NCI-H2171 treated with DMSO at 0.1 percent for 48 hours (cell line): ENCODE measurements at regions not wholly inside any gene's neighbourhood (a gene's known extent, or its start where the extent isn't known, plus 50 kb on each side); places are given as distances from the start of the nearest gene placed in this dataset.

ENCODE experiments used
- DNase-seq: peaks from one replicate; lab custom pipeline; 2025; lab: John Stamatoyannopoulos, UW

DNA sequence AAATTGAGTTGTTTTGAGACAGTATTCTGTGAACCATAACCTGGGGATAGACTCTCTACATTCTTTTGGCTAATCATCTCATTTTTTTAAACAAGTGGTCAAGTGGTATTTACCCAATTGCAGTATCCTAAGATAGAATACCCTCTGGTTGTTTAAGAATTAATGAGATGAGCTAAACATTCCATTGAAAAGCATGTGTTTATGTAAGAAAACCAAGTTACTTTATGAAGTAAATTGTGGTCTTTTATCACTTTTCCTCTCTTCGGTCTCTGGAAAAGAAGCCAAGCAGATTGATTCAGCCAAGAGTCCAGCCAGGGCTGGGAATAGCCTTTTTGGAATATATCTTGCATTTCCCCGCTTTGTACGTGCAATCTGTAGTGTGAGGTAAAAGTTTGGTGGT, 185.7 kb upstream of the TOPAZ1 start:
- no peak for DNase-seq

DNA sequence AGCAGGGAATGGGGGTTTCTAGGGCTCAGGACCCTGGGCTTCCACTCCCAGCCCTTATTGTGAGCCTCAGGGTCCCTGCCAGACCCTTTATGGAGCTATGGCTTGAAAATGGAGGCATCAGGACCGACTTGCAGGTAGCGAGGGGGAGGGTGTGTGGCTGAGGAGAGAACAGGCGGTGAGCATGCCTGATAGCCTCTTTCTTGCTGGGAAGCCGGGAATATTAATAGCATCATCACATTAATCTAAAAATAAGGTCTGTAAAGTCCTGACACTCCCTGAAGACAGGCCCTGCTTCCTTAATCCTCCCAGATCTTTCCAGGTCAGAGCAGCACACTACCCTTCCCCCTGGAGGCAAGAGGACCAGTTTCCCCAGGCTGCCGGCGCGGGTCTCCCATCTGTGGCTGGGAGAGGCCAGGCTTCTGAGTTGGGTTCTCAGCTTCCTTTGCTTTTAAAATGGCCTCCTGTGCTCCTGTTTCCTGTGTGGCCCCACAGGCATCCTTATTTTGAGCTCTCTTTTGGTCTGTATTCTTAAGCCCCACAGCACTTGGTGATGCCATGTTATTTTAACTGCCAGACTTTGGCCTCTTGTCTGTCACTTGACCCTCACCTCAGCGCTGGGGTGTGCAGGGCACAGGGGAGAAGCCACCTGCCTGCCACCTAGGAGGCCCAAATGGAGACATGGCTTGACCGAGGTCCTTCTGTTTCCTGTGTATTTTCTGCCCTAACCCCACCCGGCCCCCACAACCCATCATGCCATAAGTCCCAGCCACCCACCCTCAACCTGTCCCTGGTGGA, 185.0 kb upstream of the TOPAZ1 start:
- DNase-seq = no peak

DNA sequence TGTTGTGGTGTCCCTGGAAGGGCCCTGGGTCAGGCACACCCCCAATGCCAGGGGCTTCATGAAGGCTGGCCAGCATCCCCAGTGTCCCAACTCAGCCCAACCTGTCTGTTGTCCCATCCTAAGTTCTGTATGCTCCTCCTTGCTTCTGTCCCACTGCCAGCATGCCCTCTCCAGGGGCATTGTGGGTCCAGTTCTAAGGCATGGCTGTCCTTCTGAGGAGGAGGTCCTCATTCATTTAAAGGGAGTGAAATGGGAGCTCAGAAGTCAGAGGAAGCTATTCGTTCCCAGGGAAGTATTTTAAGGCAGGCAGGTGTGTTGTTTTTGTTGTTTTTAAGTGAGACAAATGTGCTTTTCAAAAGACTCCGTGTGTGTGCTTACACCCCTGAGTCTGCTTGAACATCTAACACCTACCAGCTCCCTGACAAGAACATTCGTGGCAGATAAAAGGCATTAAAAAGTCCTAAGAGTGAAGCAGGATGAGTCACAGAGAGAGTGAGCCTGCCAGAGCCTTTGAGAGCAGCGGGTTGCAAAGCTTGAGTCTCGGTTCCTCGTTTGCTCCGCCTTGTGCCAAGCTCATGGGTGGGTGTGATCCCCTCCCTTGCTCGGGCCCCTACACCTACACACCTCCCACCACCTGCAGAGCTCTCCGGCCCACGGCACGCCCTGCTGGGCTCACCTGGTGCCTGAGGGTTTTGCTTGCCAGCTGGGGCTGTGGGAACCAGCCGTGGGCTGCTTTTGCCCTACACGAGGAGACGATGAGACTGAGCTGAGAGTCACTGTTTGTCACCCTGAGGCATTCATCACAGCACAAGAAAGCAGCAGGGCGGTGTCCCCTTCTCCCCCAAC, 183.4 kb upstream of the TOPAZ1 start:
- DNase-seq = no peak

DNA sequence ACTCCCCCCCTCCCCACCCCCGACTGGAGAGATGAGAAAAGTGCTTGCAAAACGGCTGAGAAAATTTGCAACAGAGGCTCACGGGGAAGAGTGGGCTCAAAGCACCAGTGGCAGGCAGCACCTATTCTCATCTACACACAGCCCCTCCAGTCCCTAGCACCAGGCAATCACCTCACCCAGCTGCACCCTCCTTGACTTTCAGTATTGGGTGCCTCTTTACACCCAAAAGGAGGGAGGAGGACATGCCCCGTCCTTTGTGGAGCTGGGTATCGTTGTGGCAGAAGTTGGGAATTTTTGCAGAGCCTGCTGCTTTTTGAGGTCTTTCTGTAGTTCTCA, 182.8 kb upstream of the TOPAZ1 start:
- DNase-seq = no peak

DNA sequence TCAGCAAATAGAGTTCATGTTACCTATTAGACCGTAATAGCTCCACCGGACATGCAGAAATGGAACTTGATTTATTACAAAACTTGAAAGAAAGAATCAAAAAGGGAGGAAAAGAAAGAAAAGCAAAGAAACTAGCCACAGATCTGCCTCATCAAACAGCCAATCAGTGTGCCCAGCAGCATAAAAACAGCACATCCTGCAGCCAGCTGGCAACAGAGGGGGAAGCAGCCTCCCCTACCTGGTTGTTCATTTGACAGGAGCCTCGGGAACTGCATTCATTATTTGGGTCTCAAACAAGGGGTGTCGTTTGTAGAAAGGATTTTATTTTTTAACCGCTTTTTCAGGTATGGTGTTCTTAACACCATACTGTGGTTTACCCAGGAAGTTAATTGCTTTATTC, 181.5 kb upstream of the TOPAZ1 start:
- no peak for DNase-seq

DNA sequence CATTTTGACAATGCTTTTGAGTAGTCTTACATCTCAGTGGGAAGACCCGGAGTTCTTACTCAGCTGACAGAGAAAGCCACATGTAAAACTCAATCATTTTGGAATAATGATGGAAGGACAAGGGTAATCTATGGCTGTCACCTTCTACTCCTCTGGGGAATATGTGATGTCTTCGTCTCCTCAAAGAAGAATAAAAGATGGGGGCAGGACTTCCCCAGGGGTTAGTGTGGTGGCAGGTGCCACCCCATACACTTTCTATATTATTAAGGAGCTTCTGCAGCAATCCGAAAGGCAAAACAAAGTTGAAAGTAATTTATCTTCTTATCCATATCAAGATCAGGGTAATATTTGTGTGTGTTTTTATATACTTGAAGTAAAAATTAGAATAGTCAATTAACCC, 180.4 kb upstream of the TOPAZ1 start:
- no peak for DNase-seq

DNA sequence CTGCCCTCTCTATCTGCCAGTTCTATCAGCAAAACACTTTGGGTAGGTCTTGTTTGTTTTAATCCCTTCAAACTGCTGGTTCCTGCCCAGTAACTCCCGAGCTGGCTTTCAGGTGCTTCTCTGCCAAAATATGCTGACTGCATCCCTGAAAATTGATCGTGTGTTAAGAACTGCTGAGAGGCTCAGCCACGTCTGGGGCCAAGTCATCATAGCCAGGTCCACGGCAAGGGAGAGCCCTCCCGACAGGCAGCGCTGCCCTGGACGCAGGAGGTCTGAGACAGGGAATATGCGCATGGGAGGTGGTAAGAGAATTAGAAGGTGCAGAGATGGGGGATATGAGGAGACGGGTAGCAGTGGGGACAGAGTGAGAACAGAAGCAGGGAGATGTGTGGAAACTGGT, 179.7 kb upstream of the TOPAZ1 start:
- no peak for DNase-seq

DNA sequence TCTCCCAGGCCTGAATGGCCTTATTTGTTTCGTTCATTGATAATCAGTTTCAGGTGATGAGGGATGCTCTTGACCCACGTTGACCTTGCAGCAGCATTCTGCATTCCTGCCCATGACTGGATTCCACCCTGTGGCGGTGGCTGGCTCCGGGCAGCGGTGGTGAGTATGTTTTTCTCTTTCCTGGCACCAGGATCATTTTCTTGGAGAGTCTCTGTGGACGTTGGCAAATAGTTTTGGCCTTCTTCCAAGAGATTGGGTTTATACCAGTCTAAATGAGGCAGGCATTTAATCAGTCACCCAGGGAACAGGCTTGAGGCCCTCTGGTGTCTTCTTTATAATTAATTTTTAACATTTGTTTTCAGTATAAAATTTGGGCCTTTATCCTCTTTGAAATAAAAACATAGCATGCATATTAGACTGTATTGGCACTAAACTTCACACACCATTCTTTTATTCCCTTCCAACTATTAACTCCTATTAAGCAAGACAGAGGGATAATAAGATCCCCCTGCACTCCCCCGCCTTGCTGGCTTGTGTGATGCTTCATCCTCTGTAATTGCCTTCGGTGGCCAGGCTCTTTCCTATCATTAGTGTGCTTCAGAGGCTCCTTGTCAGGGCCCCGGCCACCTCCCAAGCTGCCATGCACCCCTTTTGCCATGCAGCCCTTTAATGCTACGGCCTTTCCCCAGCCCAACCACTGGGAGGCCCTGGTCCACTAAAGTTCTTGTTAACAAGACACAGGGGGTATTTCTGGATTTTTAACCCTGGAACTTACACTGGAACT, 176.2 kb upstream of the TOPAZ1 start:
- peak; percentile 0 for DNase-seq

DNA sequence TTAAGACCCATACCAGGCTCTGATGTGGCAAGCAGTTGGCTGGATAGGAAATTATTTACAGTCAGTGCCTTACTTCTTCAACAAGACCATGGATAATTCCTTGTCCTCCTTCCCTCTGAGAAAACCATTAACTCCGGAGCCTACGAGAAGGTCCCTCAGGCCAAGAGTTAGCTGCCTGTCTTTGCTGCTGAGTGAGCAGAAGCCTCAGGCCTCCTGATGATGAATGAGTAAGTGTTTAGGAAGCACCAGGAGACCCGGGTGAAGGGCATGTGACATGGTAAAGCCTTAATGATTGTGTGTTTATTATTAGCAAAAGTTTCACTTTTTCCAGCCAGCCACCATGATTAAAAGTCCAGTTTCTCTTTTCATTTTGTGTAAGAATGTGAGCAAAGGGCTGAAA, 174.9 kb upstream of the TOPAZ1 start:
- no peak for DNase-seq

DNA sequence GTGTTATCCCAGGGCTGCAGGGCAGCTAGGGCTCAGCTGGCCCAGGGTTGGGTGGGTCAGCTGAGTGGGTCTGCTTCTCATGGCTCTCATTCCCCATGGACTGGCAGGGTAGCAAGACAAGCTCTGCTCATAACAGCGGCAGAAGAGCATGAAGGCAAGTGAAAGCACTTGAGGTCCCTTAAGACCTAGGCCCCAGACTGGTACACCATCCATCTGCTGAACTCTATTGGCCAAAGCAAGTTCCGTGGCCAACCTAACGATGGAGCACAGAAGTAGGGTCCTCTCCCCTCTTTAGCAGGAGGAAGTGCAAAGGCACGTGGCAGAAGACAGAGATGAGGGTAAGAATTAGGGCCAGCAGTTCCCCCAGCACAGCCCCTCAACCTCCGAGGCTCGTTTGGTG, 174.3 kb upstream of the TOPAZ1 start:
- DNase-seq = no peak

DNA sequence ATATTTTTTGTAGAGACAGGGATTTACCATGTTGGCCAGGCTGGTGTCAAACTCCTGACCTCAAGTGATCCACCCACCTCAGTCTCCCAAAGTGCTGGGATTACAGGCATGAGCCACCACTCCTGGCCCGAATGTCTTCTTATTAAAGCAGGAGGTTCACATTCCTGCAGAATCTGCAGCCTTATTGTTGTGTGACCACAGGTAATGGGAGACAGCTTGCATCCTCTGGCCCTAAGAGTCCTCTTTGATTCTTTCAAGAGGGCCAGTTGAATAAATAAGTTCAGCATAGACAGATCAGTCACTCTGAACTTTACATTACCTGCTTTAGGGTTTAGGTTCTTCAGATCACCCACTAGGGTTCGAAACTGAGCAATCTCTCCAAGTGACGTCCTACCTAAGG, 172.9 kb upstream of the TOPAZ1 start:
- no peak for DNase-seq

DNA sequence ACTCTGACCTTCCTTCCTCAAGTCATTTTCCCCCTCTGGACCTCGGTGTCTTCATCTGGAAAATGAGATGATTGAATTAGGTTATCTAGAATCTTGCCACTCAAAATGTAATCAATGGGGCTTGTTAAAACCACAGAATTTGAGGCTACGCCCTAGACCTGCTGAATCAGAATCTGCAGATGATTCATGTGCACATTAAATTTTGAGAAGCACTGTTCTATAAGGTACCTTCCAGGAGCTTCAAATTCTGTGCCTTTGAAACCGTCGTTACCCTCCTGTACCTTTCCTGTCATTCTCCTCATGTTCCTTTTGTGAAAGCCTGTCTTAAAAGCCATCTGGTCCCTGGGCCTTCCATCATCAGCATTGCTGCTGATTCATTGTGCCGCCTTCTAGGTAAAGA, 172.4 kb upstream of the TOPAZ1 start:
- no peak for DNase-seq

DNA sequence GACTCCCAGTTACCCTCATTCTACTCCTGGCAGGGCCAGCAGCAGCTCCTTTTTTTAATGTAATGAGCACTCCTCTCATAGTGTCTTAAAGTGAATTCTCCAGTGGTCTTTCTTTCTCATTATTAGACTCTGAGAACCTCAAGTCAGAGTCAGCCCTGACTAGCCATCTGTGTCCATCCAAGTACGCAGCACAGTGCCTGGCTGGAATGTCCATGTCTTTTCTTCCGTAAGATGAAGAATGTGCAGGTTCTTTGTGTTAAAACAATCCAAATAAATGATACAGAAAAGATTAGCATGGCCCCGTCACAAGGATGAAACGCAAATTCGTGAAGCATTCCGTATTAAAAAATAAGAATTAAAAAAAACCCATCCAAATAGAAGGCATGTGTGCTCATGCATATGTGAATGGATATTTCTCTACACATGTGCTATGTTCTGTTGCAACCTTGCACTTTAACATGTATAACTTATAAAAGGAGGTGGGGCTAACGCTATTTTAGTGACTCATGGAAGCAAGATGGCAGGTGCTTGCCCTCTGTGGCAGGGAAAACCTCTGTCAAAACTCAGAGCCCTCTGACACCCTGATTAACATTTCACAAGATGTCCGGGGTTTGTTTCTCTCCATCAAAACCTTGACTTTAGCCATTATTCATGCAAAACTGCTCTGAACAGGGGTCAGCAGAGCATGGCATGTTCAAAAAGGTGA, 170.7 kb upstream of the TOPAZ1 start:
- no peak for DNase-seq

DNA sequence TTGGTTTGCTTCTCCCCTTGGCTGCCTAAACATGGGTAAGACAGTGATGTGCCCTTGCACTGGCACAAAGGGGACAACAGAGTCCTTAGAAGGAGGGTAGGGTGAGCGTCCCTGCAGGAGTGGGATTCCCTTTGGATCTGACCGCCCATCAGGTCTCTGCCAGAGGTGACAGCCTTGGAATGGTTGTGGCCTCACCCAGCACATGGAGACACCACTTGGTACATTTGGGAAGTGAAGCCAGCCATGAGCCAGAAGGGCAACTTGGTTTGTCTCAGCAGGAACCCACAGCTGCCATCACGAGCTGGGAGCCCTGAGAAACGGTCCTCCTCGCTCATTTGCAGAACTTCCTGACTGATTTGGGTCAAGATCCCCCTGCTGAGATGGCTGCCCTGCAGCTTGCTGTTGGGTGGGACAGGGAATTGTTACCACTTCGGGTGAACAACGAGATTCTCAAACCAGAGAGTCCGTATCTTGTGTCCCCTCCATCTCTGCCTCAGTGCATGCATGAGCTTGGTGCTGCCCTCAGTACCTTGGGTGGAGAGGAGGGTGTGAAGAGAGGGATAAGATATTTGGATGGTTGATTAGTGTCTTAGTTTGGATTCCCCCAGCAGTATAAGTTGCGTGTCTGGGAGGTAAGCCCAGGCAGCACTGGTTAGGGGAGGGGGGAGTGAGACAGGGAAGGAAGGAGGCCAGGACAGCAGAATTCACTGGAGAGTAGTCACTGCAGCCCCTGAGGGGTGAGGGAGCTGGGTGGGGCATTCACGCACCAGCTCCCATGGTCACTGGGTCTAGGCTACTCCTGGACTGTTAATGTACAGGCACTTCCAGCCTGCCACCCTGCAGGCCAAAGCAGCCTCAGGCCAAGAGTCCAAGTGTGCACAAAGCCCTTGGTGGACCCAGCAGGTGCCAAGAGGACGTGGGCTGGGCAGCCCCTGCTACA, 168.8 kb upstream of the TOPAZ1 start:
- no peak for DNase-seq

DNA sequence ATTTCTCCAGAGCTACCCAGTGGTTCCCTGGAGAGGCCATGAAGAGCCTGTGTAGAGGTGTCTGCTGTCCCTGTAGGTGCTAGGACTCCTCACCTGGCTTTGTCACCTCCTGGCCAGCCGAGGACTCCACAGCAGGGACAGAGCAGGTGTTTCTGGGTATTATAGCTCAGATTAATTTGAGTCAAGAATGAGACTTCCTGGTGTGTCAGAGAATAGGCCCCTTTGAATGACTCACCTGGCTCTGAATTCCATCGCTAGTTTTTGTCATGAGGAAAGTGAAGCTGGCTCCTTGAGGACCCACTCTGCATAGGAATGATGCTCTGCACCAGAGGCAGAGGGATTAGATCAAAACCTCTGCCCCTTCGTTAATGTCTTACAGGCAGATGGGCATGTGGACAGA, 167.5 kb upstream of the TOPAZ1 start:
- no peak for DNase-seq

DNA sequence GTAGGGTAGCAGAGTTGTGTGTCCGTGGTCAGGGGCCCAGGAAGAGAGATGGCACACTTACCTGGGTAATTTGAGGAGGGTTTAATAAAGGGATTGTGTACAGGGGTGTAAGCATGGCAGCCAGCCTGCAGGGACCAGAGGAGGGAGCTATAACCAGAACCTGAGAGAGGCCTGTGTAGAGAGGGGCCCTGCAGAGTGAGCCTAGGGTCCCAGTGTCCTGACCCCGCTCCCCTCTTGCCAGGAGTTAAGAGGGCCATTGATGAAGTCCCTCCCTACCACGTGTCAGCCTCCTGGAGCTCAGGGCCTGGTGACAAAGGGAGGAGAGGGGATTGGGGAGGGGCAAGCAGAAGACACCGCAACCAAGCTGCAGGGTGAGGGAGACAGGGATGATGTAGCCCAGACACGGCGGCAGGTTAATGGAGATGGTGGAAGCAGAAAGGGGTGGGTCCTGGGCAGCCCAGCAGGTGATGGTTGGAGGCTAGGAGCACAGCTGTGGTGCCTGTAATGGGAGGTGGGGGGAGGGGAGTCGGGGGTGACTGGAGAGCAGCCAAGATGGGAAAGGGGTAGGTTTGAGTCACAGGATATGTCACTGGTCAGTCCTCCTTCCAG, 165.4 kb upstream of the TOPAZ1 start:
- DNase-seq = no peak

DNA sequence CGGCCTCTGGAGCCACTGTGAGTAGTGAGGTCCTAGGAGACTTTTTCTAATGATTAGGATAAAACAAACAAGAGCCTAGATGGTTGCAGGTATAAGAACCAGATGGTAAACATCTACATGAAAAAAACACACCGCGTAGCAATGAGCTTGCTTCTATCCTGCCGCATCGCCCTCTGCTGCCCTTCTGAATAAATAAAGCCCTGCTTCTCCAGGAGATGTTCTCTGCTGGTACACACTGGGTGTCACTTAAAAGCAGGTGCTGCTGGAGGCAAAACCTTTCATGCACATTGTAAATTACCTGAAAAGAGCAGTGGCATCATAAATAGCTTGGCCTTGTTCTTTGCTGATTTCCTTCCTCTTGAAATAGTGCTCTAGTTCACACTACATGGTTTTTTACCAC, 164.4 kb upstream of the TOPAZ1 start:
- DNase-seq = peak; percentile 7

DNA sequence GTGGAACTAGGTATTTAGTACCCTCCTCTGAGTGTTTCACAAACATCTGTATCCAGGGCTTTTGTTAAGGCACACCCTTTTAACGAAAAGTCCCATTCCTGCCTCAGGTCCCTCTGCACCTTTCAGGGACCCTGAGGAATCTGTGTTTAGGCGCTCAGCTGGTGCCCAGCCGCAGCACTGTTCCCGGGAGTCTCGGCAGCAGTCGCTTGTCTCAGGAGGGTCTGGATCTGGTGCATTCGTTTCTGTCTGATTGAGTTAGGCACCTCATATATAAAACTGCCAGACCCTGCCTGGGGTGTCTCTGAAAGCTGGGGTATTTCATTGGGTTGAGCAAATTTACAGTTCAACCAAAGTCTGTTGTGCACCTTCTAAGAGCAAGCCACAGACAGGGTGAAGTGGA, 162.8 kb upstream of the TOPAZ1 start:
- DNase-seq = no peak

DNA sequence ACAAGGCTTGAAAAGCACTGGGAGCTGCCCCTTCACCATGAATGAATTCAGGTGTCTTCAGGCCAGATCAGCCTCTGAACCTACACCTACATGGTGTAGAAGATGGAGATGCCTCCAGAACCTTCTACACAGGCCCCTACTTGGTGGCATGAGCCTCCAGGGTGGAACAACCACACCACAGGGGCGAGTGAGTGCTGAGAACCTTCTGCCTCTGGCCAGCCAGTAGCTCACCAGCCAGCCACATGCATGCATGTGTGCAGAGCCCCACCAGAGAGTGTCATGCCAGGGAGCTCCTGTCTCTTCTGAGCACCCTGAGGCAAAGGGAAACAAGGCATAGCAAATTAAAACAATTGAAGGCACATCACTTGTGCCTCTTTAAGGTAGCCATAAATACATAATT, 161.8 kb upstream of the TOPAZ1 start:
- DNase-seq = no peak

DNA sequence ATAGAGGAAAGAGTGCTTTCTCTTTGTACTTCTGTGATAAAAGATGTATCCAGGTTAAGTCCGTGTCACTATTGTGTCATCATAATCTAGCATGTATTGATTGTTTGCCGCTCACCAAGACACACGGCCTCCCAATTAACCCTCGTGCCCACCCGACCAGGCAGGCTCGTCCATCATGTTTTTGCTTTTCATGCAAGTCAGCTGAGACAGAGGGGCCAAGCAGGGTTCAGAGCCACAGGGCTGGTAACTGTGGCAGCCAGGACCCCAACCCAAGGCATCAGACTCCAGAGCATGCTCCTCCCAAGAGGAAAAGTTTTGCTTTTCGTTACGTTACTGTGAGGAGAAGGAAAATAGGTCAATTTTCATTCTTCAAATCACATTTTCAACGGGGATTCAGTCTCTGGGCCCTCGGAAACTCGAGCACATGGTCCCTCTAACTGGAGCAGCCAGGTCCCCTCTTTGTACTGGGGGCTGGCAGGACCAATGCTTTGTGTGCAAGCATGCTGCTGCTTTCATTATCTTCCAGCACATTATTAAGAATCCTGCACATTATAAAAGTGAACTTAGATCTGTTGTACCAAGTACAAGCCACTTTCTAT, 161.1 kb upstream of the TOPAZ1 start:
- no peak for DNase-seq
